CD14-positive monocyte (primary cell): ENCODE measurements at regions not wholly inside any gene's neighbourhood (a gene's known extent, or its start where the extent isn't known, plus 50 kb on each side); places are given as distances from the start of the nearest gene placed in this dataset.

ENCODE experiments used
- DNase-seq, 3 donors: peaks; one replicate each; pipeline ENCODE4 v3.0.0-alpha.2; 2011 to 2022
- H2AFZ ChIP-seq: 2 replicates; pipeline ENCODE4 v1.6.0; 2012; ENCODE audit warnings: mild to moderate bottlenecking, low read depth, low read length, inconsistent platforms; ENCODE audit not compliant: insufficient read depth, poor library complexity, severe bottlenecking
- H3K27ac ChIP-seq, 2 donors: 1 replicate in 1 of 2; 2 replicates in 1 of 2; pipeline ENCODE4 v1.5.1; 2012 to 2013; ENCODE audit warnings: low read length in 2 of 2, control low read depth in 1 of 2, inconsistent platforms in 1 of 2, low read depth in 1 of 2, mild to moderate bottlenecking in 1 of 2
- H3K27me3 ChIP-seq, 2 donors: one replicate each; pipeline versions ENCODE4 v1.6.0 to v1.6.1; 2011 to 2013; ENCODE audit warnings: low read length in 2 of 2; ENCODE audit not compliant: control insufficient read depth in 2 of 2, insufficient read depth in 2 of 2
- H3K36me3 ChIP-seq, 2 donors: replicated peaks in 1 of 2; 1 replicate in 1 of 2; 2 replicates in 1 of 2; pipeline versions ENCODE4 v1.5.1 to v1.6.1; 2012 to 2013; ENCODE audit warnings: low read length in 2 of 2, control low read depth in 1 of 2, inconsistent platforms in 1 of 2, mild to moderate bottlenecking in 1 of 2; ENCODE audit not compliant: insufficient read depth in 2 of 2, control insufficient read depth in 1 of 2
- H3K4me1 ChIP-seq, 2 donors: 1 replicate in 1 of 2; 2 replicates in 1 of 2; pipeline versions ENCODE4 v1.5.1 to v1.6.1; 2012 to 2013; ENCODE audit warnings: low read length in 2 of 2, control low read depth in 1 of 2, inconsistent platforms in 1 of 2, mild to moderate bottlenecking in 1 of 2, moderate library complexity in 1 of 2; ENCODE audit not compliant: insufficient read depth in 2 of 2, control insufficient read depth in 1 of 2
- H3K4me2 ChIP-seq: replicated peaks from 2 replicates; pipeline ENCODE3; 2012; ENCODE audit warnings: low read length, moderate library complexity, mild to moderate bottlenecking; ENCODE audit not compliant: poor library complexity, severe bottlenecking; ENCODE audit errors: extremely low read depth
- H3K4me3 ChIP-seq, 3 experiments: fragments of 200-600 bp in 1 of 3; sonication (generic) in 1 of 3; replicated peaks in 1 of 3; 1 replicate in 2 of 3; 2 replicates in 1 of 3; pipeline ENCODE4 v1.5.1; 2011 to 2013; ENCODE audit warnings: low read length in 3 of 3, mild to moderate bottlenecking in 3 of 3, control low read depth in 2 of 3, low read depth in 2 of 3, inconsistent platforms in 1 of 3, moderate library complexity in 1 of 3
- H3K79me2 ChIP-seq: 2 replicates; pipeline ENCODE4 v1.6.0; 2012; ENCODE audit warnings: mild to moderate bottlenecking, control low read depth, inconsistent platforms, low read length, moderate library complexity; ENCODE audit not compliant: insufficient read depth
- H3K9ac ChIP-seq: 2 replicates; pipeline ENCODE4 v1.6.0; 2017; ENCODE audit warnings: low read length, mild to moderate bottlenecking; ENCODE audit not compliant: insufficient read depth, poor library complexity, severe bottlenecking
- H3K9me3 ChIP-seq, 2 donors: replicated peaks in 1 of 2; 1 replicate in 1 of 2; 2 replicates in 1 of 2; pipeline versions ENCODE4 v1.5.1 to v1.6.1; 2012 to 2013; ENCODE audit warnings: low read length in 2 of 2, control low read depth in 1 of 2; ENCODE audit not compliant: control insufficient read depth in 1 of 2, insufficient read depth in 1 of 2
- H4K20me1 ChIP-seq: 2 replicates; pipeline ENCODE4 v1.6.0; 2012; ENCODE audit warnings: mild to moderate bottlenecking, low read length, control low read depth, moderate library complexity; ENCODE audit not compliant: insufficient read depth
- H3K27ac Mint-ChIP-seq, 7 donors: one replicate each; pipeline ENCODE4 v1.8.0; 2020; ENCODE audit warnings: mild to moderate bottlenecking in 7 of 7, mixed read lengths in 7 of 7, moderate library complexity in 6 of 7, inconsistent platforms in 2 of 7
- H3K27me3 Mint-ChIP-seq, 3 donors: one replicate each; pipeline ENCODE4 v1.8.0; 2021 to 2022; ENCODE audit warnings: low read depth in 3 of 3, mild to moderate bottlenecking in 3 of 3, mixed read lengths in 3 of 3, moderate library complexity in 3 of 3, inconsistent platforms in 1 of 3
- H3K36me3 Mint-ChIP-seq, 2 donors: one replicate each; pipeline ENCODE4 v1.8.0; 2020; ENCODE audit warnings: mixed read lengths in 2 of 2, inconsistent platforms in 1 of 2, mild to moderate bottlenecking in 1 of 2
- H3K4me1 Mint-ChIP-seq: one replicate; pipeline ENCODE4 v1.8.0; 2020; ENCODE audit warnings: mild to moderate bottlenecking, mixed read lengths
- H3K4me3 Mint-ChIP-seq, 2 donors: one replicate each; pipeline ENCODE4 v1.8.0; 2020; ENCODE audit warnings: mild to moderate bottlenecking in 2 of 2, mixed read lengths in 2 of 2, moderate library complexity in 1 of 2
- H3K9me3 Mint-ChIP-seq, 7 donors: one replicate each; pipeline ENCODE4 v1.8.0; 2020 to 2022; ENCODE audit warnings: mixed read lengths in 7 of 7, mild to moderate bottlenecking in 6 of 7, moderate library complexity in 6 of 7, inconsistent platforms in 2 of 7
- CTCF ChIP-seq: fragments of 200-600 bp; IDR thresholded peaks from one replicate; pipeline ENCODE4 v1.8.0; 2022; ENCODE audit warnings: antibody characterized with exemption, mild to moderate bottlenecking
- WGBS: methylation state at CpG from one replicate; pipeline ENCODE4 v1.1.5; 2013; ENCODE audit warnings: missing lambda C conversion rate; ENCODE audit not compliant: insufficient coverage; 5-methylcytosine and 5-hydroxymethylcytosine counted together
- intact Hi-C, 2 donors: fragments of 100-400 bp; cut with micrococcal nuclease; formaldehyde crosslinking; loops; one replicate each; pipeline versions ENCODE4 v1.15.0 to v1.15.1; 2023

DNA sequence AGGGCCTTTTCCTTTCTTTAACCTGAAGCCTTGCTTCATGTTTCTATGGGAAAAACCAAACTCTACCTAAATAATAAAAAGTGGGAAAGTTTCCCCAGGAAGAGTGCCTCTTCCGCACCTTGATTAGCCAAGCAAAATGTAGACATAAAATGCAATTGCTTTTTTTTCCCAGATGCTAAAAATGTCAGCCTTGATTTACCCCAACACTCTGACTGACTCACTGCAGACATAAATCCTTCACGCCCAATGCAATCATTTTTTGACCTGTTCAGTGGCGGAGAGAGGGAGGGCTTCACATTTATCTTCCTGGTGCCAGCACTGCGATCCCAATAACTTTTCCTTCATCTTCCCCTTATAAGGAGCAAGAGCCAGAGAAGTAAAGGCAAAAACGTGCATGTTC, 261.5 kb downstream of the SEC16B start:
- H3K4me2 ChIP-seq = no peak overlapping the region

GRCh38 chr1:177706977-177707376, 262.9 kb downstream of the SEC16B start:
- Mint-ChIP-seq H3K36me3 (no peaks in the 10 kb centered on the region), H3K9me3 (peaks cover 0 to 11% (median 2%) of the 10 kb centered on the region in 7 donors), H3K4me1 (no peaks in the 10 kb centered on the region), H3K4me3 (no peak overlapping the region), H3K27ac (no peak overlapping the region), H3K27me3 (no peaks in the 10 kb centered on the region)
- no peak for DNase-seq
- intact Hi-C loops = no loop called here
- H4K20me1 ChIP-seq = no peaks in the 10 kb centered on the region
- H3K36me3 ChIP-seq = no peaks in the 10 kb centered on the region
- no peak overlapping the region for H3K9ac ChIP-seq
- H3K4me3 ChIP-seq = no peak overlapping the region
- H3K4me1 ChIP-seq = no peaks in the 10 kb centered on the region
- peaks cover 0 to 6% of the 10 kb centered on the region in 2 donors for H3K9me3 ChIP-seq
- no peak overlapping the region for H2AFZ ChIP-seq
- no peaks in the 10 kb centered on the region for H3K79me2 ChIP-seq
- no CpG with 5 or more reads among the region's 4 CpGs for whole genome bisulfite sequencing
- H3K27me3 ChIP-seq = no peaks in the 10 kb centered on the region
- no peak overlapping the region for H3K4me2 ChIP-seq
- TF ChIP-seq CTCF = no peak
- H3K27ac ChIP-seq = no peak overlapping the region

More for the DNA sequence above, 261.5 kb downstream of the SEC16B start:
- Histone ChIP-seq H3K27ac (no peak overlapping the region), H3K27me3 (no peaks in the 10 kb centered on the region), H3K4me3 (no peak overlapping the region), H3K79me2 (no peaks in the 10 kb centered on the region), H3K9me3 (peaks cover 0 to 6% of the 10 kb centered on the region in 2 donors), H4K20me1 (no peaks in the 10 kb centered on the region), H2AFZ (no peak overlapping the region), H3K9ac (no peak overlapping the region), H3K36me3 (no peaks in the 10 kb centered on the region), H3K4me1 (no peaks in the 10 kb centered on the region)
- Mint-ChIP-seq H3K4me1 (no peaks in the 10 kb centered on the region), H3K36me3 (no peaks in the 10 kb centered on the region), H3K27me3 (no peaks in the 10 kb centered on the region), H3K27ac (no peak overlapping the region), H3K9me3 (peaks cover 0 to 17% (median 2%) of the 10 kb centered on the region in 7 donors), H3K4me3 (no peak overlapping the region)
- intact Hi-C loops = no loop called here
- TF ChIP-seq CTCF = no peak
- no CpG with 5 or more reads among the region's 5 CpGs for WGBS
- no peak for DNase-seq
